Suprapubic skin (tissue), 3 donors: ENCODE measurements at regions not wholly inside any gene's neighbourhood (a gene's known extent, or its start where the extent isn't known, plus 50 kb on each side); places are given as distances from the start of the nearest gene placed in this dataset.

ENCODE experiments used
- CTCF ChIP-seq, 2 donors: fragments of 200-600 bp in 1 of 2; fragments of 450-650 bp in 1 of 2; sonication (generic) in 1 of 2; IDR thresholded peaks; one replicate each; pipeline ENCODE4 v1.5.1; 2016 to 2019; ENCODE audit warnings: antibody characterized with exemption in 2 of 2, mild to moderate bottlenecking in 1 of 2, moderate library complexity in 1 of 2
- POLR2A ChIP-seq, 2 donors: fragments of 450-650 bp; IDR thresholded peaks; one replicate each; pipeline ENCODE4 v1.6.1; 2017; ENCODE audit warnings: antibody characterized with exemption in 2 of 2, mild to moderate bottlenecking in 2 of 2, moderate library complexity in 2 of 2

DNA sequence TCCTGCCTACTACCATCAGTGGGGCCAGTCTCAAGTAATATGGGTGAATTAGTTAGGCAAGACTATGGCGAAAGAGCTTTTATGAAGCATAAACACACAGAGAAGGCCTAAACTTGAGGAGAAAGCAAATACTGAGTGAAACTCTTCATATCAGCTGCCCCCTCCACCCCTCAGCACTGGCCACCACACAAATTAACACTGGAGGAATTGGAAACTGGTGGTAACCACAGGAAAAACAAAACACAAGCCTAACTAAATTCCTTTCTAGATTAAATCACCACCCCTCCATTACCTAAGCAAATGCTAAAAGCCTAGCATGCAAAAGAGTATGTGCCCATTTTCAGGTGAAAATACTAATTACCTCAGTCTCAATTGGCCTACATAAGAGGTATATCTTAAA lies 774.7 kb upstream of the NECTIN3 start:
- no peak for TF ChIP-seq POLR2A (IDR thresholded peaks at IDR 0.05)
- TF ChIP-seq CTCF (IDR thresholded peaks at IDR 0.05): no peak
